ENCODE measurements at regions not wholly inside any gene's neighbourhood (a gene's known extent, or its start where the extent isn't known, plus 50 kb on each side); places are given as distances from the start of the nearest gene placed in this dataset.

DNA sequence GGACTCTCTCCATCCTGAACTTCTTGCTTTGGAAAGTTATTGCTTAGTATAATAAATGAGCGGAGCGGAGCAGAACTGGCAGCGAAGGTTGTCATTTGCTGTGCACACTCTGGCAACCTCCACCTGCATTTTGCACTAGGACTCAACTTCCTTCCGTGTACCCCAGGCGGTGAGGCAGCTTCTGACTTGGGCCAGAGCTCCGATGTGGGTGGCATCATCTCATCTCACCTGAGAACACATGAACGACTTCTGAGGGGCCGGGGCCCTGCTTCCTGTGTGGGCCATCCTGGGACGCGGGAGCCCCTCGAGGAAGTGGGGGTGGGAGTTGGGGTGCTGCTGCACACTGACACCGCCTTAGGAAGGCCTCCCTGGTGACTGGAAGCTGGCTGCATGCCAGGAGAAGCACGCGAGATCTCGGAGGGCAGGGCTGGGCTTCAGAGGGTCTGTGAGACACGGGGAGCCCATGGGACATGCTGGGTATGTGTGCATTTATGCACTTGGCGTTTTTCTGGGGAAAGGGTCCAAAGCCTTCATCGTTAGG lies 56.5 kb upstream of the COL5A1 start:
- Histone ChIP-seq H3K9me3 (ENCODE audit: low read depth, low read length) (no peaks in the 10 kb centered on the region; the same call in 1 of the 2 replicates), H3K27ac (no peak overlapping the region), H3K36me3 (ENCODE audit: insufficient read depth, low read length) (no peaks in the 10 kb centered on the region), H3K9ac (ENCODE audit: insufficient read length) (no peak overlapping the region), H3K4me3 (no peak overlapping the region)
- TF ChIP-seq EZH2 (IDR thresholded peaks at IDR 0.05): no peak
- DNase-seq (ENCODE audit: low read depth, low spot score): no peak

GRCh38 chr9:134585746-134586706 lies 55.6 kb upstream of the COL5A1 start:
- no peaks in the 10 kb centered on the region for H3K36me3 ChIP-seq (ENCODE audit: insufficient read depth, low read length)
- DNase-seq (ENCODE audit: low read depth, low spot score): no peak
- no peaks in the 10 kb centered on the region for H3K9me3 ChIP-seq (ENCODE audit: low read depth, low read length)
- H3K27ac ChIP-seq: peak overlapping the region; percentile 49
- TF ChIP-seq FOXP2 (optimal IDR thresholded peaks at IDR 0.05; ENCODE audit: control extremely low read depth, extremely low read length, insufficient read depth): no peak
- no peak for TF ChIP-seq POLR2AphosphoS5 (IDR thresholded peaks at IDR 0.05; ENCODE audit: borderline replicate concordance, low read depth, low read length)
- no peak for TF ChIP-seq EZH2 (IDR thresholded peaks at IDR 0.05)
- no peak overlapping the region for H3K4me3 ChIP-seq
- H3K9ac ChIP-seq (ENCODE audit: insufficient read length): no peak overlapping the region

DNA sequence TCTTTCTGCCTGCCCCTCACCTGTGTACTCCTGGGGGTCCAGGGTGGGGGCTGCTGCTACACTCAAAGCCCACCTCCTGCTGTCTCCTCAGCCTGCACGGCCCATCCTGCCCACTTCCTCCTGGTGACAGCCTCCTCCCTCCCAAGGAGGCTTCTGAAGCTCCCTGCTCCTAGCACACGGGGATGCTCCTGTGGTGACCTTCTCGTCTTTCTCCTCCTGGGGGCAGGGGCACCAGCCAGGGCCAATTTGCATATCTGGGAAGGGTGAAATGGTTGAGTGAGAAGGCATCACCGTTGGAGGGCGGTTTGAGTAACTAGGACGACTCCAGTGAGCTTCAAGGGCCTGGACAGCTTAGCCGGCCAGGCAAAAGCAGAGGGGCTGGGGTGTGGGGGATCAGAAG lies 51.9 kb upstream of the COL5A1 start:
- Histone ChIP-seq H3K4me3 (no peak overlapping the region), H3K9me3 (ENCODE audit: low read depth, low read length) (no peaks in the 10 kb centered on the region), H3K27ac (no peak overlapping the region), H3K36me3 (ENCODE audit: insufficient read depth, low read length) (no peaks in the 10 kb centered on the region), H3K9ac (ENCODE audit: insufficient read length) (no peak overlapping the region)
- no peak for DNase-seq (ENCODE audit: low read depth, low spot score)
- TF ChIP-seq POLR2AphosphoS5 (IDR thresholded peaks at IDR 0.05; ENCODE audit: borderline replicate concordance, low read depth, low read length) (no peak), FOXP2 (optimal IDR thresholded peaks at IDR 0.05; ENCODE audit: control extremely low read depth, extremely low read length, insufficient read depth) (no peak), EZH2 (IDR thresholded peaks at IDR 0.05) (no peak)

- TF ChIP-seq FOXP2 (optimal IDR thresholded peaks at IDR 0.05; ENCODE audit: control extremely low read depth, extremely low read length, insufficient read depth): no peak
- no peak for TF ChIP-seq EZH2 (IDR thresholded peaks at IDR 0.05)
- peak overlapping the region; percentile 88 for H3K27ac ChIP-seq
- DNase-seq (ENCODE audit: low read depth, low spot score): peak; percentile 81
These were observed 51.1 kb upstream of the COL5A1 start for GRCh38 chr9:134590240-134591081.

GRCh38 chr9:134591082-134591571 lies 50.5 kb upstream of the COL5A1 start:
- Histone ChIP-seq H3K9ac (ENCODE audit: insufficient read length) (no peak overlapping the region), H3K9me3 (ENCODE audit: low read depth, low read length) (no peaks in the 10 kb centered on the region), H3K27ac (peak overlapping the region; percentile 88), H3K4me3 (peak overlapping the region; percentile 26; the same call in 1 of the 2 replicates), H3K36me3 (ENCODE audit: insufficient read depth, low read length) (no peaks in the 10 kb centered on the region)
- TF ChIP-seq POLR2AphosphoS5 (IDR thresholded peaks at IDR 0.05; ENCODE audit: borderline replicate concordance, low read depth, low read length): no peak
- TF ChIP-seq FOXP2 (optimal IDR thresholded peaks at IDR 0.05; ENCODE audit: control extremely low read depth, extremely low read length, insufficient read depth): no peak
- DNase-seq (ENCODE audit: low read depth, low spot score): no peak

More at GRCh38 chr9:134590240-134591081, 51.1 kb upstream of the COL5A1 start:
- H3K4me3 ChIP-seq: no peak overlapping the region
- no peaks in the 10 kb centered on the region for H3K9me3 ChIP-seq (ENCODE audit: low read depth, low read length)
- no peaks in the 10 kb centered on the region for H3K36me3 ChIP-seq (ENCODE audit: insufficient read depth, low read length)
- H3K9ac ChIP-seq (ENCODE audit: insufficient read length): no peak overlapping the region

DNA sequence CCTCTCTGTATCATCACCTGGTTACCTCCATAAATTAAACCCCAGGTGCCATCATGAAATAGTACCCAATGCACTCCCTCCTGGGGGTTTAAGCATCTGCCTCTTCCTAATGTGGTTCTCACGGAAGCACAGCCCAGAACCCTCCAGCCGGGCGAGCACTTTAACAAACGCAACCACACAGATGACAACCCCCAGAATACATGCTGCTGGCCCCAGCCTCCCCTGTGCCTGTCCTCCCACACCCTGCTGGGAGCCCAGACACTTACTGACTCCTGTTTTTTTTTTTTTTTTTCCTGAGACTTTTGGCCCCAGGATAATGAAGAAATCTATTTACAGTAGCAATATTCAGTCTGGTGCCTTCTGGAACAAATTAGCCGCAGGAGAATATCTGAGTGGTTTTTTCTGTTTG lies 50.0 kb upstream of the COL5A1 start:
- Histone ChIP-seq H3K36me3 (ENCODE audit: insufficient read depth, low read length) (no peaks in the 10 kb centered on the region), H3K27ac (peak overlapping the region; percentile 88), H3K9ac (ENCODE audit: insufficient read length) (no peak overlapping the region), H3K4me3 (peak overlapping the region; percentile 26), H3K9me3 (ENCODE audit: low read depth, low read length) (no peaks in the 10 kb centered on the region)
- peak; percentile 44 for DNase-seq (ENCODE audit: low read depth, low spot score)
- no peak for TF ChIP-seq FOXP2 (optimal IDR thresholded peaks at IDR 0.05; ENCODE audit: control extremely low read depth, extremely low read length, insufficient read depth)
- no peak for TF ChIP-seq POLR2AphosphoS5 (IDR thresholded peaks at IDR 0.05; ENCODE audit: borderline replicate concordance, low read depth, low read length)
- no peak for TF ChIP-seq EZH2 (IDR thresholded peaks at IDR 0.05)

Measured in SK-N-MC (cell line).